NCI-H2081 (cell line): ENCODE measurements at regions not wholly inside any gene's neighbourhood (a gene's known extent, or its start where the extent isn't known, plus 50 kb on each side); places are given as distances from the start of the nearest gene placed in this dataset.
"Not testable (repeated sequence)": the region's sequence is repeated elsewhere in the genome, so short reads cannot be mapped to it uniquely, and the experiment has no call there.

ENCODE experiments used
- DNase-seq, 2 experiments: peaks; one replicate each; lab custom pipeline; 2025; lab: John Stamatoyannopoulos, UW

GRCh38 chr3:16053794-16054193 is 120.7 kb upstream of the GALNT15 start:
- DNase-seq, result no peak

GRCh38 chr3:16055606-16056211 is 118.8 kb upstream of the GALNT15 start:
- no peak for DNase-seq

DNA sequence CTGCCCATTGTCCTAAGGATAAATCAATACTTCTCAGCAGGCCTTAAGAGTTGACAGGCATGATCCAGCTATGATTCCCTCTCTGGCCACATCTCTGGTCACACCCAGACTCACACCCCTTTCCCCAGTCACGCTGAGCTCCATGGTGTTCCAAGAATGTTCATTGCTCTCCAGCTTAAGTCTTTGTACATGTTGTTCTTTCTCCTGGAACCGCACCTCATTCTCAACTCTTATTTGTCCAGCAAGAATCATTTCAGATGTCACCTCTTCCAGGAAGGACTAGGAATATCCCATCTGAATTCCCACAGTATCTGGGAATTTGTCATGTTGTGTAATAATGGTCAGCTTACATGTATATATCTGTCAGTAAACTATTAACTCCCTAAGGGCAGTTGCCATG is 118.3 kb upstream of the GALNT15 start:
- DNase-seq, result no peak

GRCh38 chr3:16058521-16058920 is 116.0 kb upstream of the GALNT15 start:
- DNase-seq, result no peak

GRCh38 chr3:16059081-16059537 is 115.4 kb upstream of the GALNT15 start:
- no peak for DNase-seq

GRCh38 chr3:16059711-16060357 is 114.6 kb upstream of the GALNT15 start:
- no peak for DNase-seq

DNA sequence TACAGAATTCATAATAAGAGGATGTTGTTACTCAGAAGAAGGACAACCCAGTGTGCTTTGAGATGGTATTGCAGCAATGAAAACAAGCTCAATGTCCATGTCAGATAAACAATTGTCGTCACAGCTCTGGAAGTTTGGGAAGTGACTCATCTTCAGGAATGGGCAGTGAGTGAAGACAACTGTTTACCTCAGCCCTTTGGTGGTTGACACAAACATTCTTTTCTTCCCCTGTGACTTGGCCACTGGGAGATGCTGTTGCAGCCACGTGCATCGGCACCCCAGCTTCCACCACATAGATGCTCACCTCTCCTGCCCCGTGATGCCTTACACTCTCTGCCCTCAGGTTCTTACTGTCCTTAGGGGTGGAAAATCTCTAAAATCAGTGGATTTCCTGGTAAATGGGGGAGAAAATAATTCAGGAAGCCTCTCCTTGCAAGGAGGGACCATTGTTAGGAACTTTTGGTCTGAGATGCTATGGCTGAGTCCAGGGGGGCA is 114.1 kb upstream of the GALNT15 start:
- DNase-seq, result no peak

DNA sequence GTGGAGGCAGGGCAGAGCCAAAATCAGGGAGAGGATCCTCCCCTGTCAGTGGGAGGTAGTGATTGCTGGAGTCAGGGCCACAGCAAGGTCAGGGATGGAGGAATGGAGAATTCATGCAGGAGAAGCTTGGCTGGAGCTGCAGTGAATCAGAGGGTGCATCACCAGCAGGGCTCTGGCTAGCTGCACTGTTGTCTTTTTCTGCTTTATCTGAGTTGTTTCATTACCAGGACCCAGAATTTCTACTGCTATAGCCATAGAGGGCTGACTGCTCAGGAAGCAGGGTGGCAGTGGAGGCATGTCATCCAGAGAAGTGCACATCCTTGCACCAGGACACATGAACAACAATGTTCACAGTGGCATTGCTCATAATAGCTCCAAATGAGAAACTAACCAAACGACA is 113.5 kb upstream of the GALNT15 start:
- DNase-seq, result no peak

DNA sequence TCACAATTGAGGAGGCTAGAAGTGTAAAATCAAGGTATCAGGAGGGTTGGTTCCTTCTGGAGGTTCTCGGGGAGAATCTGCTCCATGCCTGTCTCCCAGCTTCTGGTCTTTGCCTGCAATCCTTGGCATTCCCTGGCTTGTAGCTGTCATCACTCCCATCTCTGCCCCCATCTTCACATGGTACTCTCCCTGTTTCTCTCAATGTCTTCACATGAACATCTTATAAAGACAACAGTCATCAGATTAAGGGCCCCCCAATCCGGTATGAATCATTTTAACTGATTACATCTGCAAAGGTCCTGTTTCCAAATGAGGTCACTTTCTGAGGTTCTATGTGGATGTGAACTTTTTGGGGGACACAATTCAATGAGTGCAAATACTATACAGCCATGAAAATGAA is 113.0 kb upstream of the GALNT15 start:
- no peak for DNase-seq

- DNase-seq, result no peak
Measured at GRCh38 chr3:16063603-16064002, 110.9 kb upstream of the GALNT15 start.

GRCh38 chr3:16064642-16065414 is 109.7 kb upstream of the GALNT15 start:
- DNase-seq, result peak in 1 of 2 experiments; percentile 3

DNA sequence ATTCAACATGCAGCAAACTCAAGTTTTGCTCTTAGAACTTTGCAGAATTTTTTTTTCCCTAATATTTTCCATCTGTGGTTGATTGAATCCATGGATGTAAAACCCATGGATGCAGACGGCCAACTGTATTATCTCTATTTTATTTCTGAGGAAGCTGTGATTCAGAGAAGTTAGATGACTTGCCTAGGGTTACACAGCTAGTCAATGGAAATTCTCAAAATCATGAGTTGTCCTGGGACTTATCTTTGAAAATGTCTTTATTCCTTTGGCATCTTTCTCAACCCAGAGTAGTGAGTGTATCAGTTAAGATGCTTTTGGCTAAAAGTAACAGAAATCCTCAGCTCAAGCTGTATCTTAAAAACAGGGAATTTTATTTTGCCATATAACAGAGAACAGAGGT is 107.9 kb upstream of the GALNT15 start:
- no peak for DNase-seq

GRCh38 chr3:16066975-16067374 is 107.5 kb upstream of the GALNT15 start:
- DNase-seq, result no peak

GRCh38 chr3:16067837-16068471 is 106.5 kb upstream of the GALNT15 start:
- no peak for DNase-seq

GRCh38 chr3:16069149-16069922 is 105.1 kb upstream of the GALNT15 start:
- no peak for DNase-seq

- DNase-seq, result no peak
Measured at GRCh38 chr3:16070707-16071106, 103.8 kb upstream of the GALNT15 start.

DNA sequence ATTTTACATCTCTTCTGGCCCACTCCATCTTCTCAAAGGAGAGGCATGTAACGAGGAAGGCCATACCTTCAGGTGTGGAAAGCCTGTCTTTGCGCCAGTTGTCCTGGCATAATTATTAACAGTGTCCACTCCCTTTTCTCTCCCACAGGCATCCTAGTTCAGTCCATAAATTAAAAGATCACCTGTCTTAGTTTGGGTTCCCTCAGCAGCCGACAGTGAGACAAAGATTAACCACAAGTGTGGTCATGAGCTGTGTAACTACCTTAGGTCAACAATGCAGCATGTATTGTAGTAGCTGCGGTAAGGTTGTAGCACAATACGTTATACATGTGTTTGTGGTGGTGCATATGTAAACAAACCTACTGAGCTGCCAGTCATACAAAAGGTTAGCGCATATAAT is 103.3 kb upstream of the GALNT15 start:
- peak; percentile 24 to 77 for DNase-seq

GRCh38 chr3:16072420-16073110 is 101.9 kb upstream of the GALNT15 start:
- DNase-seq, result no peak

DNA sequence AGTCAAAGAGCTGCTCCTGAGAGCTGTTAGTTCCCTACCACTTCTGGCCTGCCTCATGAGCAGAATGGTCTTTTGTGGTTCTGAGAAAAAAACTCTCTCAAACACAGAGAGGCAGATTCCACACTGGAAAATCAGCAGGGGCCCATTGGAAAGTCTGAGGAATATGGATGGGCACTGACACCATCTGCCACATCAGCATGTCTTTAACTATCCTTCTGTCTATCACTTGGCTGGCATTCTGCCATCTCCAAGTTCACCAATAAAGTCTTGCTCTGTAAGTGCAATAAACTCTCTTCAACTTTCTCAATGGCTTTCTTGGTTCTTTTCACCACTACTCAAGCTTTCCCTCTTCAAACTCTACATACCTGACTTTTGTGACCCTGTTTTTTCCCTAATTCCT is 101.3 kb upstream of the GALNT15 start:
- DNase-seq, result no peak

DNA sequence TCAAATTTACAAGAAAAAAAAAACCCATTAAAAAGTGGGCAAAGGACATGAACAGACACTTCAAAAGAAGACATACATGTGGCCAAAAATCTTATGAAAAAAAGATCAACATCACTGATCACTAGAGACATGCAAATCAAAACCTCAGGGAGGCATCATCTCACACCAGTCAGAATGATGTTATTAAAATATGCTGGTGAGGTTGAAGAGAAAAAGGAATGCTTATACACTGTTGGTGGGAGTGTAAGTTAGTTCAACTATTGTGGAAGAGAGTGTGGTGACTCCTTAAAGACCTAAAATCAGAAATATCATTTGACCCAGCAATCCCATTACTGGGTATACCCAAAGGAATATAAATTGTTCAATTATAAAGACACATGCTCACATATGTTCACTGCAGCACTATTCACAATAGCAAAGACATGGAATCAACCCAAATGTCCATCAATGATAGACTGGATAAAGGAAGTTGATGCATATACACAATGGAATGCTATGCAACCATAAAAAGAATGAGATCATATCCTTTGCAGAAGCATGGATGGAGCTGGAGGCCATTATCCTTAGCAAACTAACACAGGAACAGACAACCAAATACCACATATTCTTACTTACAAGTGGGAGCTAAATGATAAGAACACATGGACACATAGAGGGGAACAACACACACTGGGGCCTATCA is 100.3 kb upstream of the GALNT15 start:
- not testable (repeated sequence) for DNase-seq

DNA sequence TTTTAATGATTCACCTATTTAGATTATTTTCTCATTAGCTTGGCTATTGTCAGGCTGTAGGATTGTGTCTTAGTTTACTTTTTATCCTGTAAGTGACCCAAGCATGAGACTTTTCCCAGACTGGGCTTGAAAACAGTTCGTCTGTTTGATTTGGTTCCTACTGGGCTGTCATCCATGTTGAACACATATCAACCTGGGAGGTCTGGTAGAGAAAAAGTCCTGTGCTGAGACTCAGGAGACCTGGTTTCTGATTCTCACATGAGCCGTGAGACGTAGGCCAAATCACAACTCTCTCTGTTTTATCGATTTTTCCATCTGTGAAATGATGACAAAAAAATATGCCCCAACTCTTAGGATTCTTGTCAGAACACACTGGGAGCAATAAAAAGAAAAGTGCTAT is 98.8 kb upstream of the GALNT15 start:
- DNase-seq, result no peak
